Fibroblast of villous mesenchyme (primary cell): ENCODE measurements at regions not wholly inside any gene's neighbourhood (a gene's known extent, or its start where the extent isn't known, plus 50 kb on each side); places are given as distances from the start of the nearest gene placed in this dataset.

Experiments
- DNase-seq: peaks from one replicate; pipeline ENCODE4 v3.0.0-alpha.2; 2010; ENCODE audit warnings: low read depth
- H3K4me3 ChIP-seq: 2 replicates; pipeline ENCODE4 v1.5.1; 2011; ENCODE audit warnings: low read depth, mild to moderate bottlenecking, low read length
- CTCF ChIP-seq: IDR thresholded peaks from 2 replicates; pipeline ENCODE4 v1.5.1; 2012; ENCODE audit warnings: low read depth, mild to moderate bottlenecking, low read length; ENCODE audit not compliant: insufficient read depth

- H3K4me3 ChIP-seq: no peak overlapping the region
- DNase-seq: no peak
- no peak for TF ChIP-seq CTCF
Observed at GRCh38 chr9:99358668-99359067, 136.6 kb downstream of the SEC61B start.

GRCh38 chr9:99359336-99359735 is 137.3 kb downstream of the SEC61B start:
- TF ChIP-seq CTCF: no peak
- no peak overlapping the region for H3K4me3 ChIP-seq
- DNase-seq: no peak

- H3K4me3 ChIP-seq: no peak overlapping the region
- no peak for DNase-seq
- TF ChIP-seq CTCF: no peak
Observed at GRCh38 chr9:99360026-99360425, 137.9 kb downstream of the SEC61B start.

GRCh38 chr9:99361817-99362216 is 139.7 kb downstream of the SEC61B start:
- no peak for DNase-seq
- TF ChIP-seq CTCF: no peak
- H3K4me3 ChIP-seq: no peak overlapping the region

GRCh38 chr9:99362321-99362720 is 140.2 kb downstream of the SEC61B start:
- no peak for TF ChIP-seq CTCF
- no peak for DNase-seq

GRCh38 chr9:99363509-99363908 is 141.4 kb downstream of the SEC61B start:
- TF ChIP-seq CTCF: no peak
- DNase-seq: no peak
- no peak overlapping the region for H3K4me3 ChIP-seq

More at GRCh38 chr9:99362321-99362720, 140.2 kb downstream of the SEC61B start:
- H3K4me3 ChIP-seq: no peak overlapping the region

GRCh38 chr9:99365233-99365980 is 143.3 kb downstream of the SEC61B start:
- no peak for TF ChIP-seq CTCF
- H3K4me3 ChIP-seq: no peak overlapping the region
- DNase-seq: no peak
